K562 (cell line): ENCODE measurements at regions not wholly inside any gene's neighbourhood (a gene's known extent, or its start where the extent isn't known, plus 50 kb on each side); places are given as distances from the start of the nearest gene placed in this dataset.

ENCODE experiments used
- ATAC-seq: fragments of 200-7000 bp; cut with Tn5 transposase; 3 replicates; pipeline ENCODE4 v1.9.1; 2020; ENCODE audit warnings: moderate library complexity
- BruUV-seq: library from RNA; stranded (reverse); fragments of 400-500 nt; replicated peaks from 2 replicates; lab custom pipeline; 2021; lab: Mats Ljungman, UMichigan
- CTCF ChIA-PET: fragments of 300-600 bp; formaldehyde crosslinking; extraction: SDS; loops from one replicate; lab custom pipeline; 2021; ENCODE audit warnings: low intra/inter-chr PET ratio; lab: Yijun Ruan, JAX
- POLR2A ChIA-PET: fragments of 300-600, 350-650 bp; sonication (Branson Sonifier 250); formaldehyde crosslinking; extraction: SDS; loops from one replicate; lab custom pipeline; 2021; ENCODE audit warnings: antibody characterized with exemption, inconsistent platforms; lab: Yijun Ruan, JAX
- DNase-seq, 4 experiments: peaks; one replicate each; pipeline versions ENCODE4 v3.0.0 to v3.0.0-alpha.2; 2011 to 2018; ENCODE audit warnings: low spot score in 3 of 4, mixed read lengths in 3 of 4; ENCODE audit errors: extremely low read depth in 1 of 4
- FAIRE-seq: peaks from 2 replicates; lab custom pipeline; 2011; peaks lifted over from hg19 to GRCh38; lab: Jason Lieb, UNC
- H2AFZ ChIP-seq: 2 replicates; pipeline ENCODE4 v1.6.0; 2011; ENCODE audit warnings: low read depth, low read length, control low read depth, inconsistent platforms
- H3K27ac ChIP-seq: fragments of 200-600 bp; 3 replicates; pipeline ENCODE4 v1.8.0; 2011; ENCODE audit warnings: low read depth, mild to moderate bottlenecking, control low read depth, inconsistent platforms, low read length, moderate library complexity, mixed read lengths; ENCODE audit errors: extremely low read depth
- H3K27me3 ChIP-seq, 2 experiments: fragments of 300-600 bp in 1 of 2; 2 replicates in 1 of 2; 3 replicates in 1 of 2; pipeline versions ENCODE4 v1.6.0 to v1.8.0; 2011; ENCODE audit warnings: inconsistent platforms in 2 of 2, low read length in 2 of 2, mild to moderate bottlenecking in 1 of 2, mixed read lengths in 1 of 2, moderate library complexity in 1 of 2; ENCODE audit not compliant: control insufficient read depth in 2 of 2, insufficient read depth in 2 of 2
- H3K36me3 ChIP-seq: fragments of 300-600 bp; 3 replicates; pipeline ENCODE4 v1.8.0; 2011; ENCODE audit warnings: mild to moderate bottlenecking, low read length, inconsistent platforms; ENCODE audit not compliant: control insufficient read depth, insufficient read depth
- H3K4me1 ChIP-seq, 2 experiments: fragments of 200-600 bp in 1 of 2; replicated peaks in 1 of 2; 2 replicates in 1 of 2; 3 replicates in 1 of 2; pipeline versions ENCODE4 v1.5.1 to v1.8.0; 2011; ENCODE audit warnings: inconsistent platforms in 2 of 2, low read length in 2 of 2, mild to moderate bottlenecking in 1 of 2, mixed read lengths in 1 of 2, moderate library complexity in 1 of 2; ENCODE audit not compliant: control insufficient read depth in 2 of 2, insufficient read depth in 2 of 2
- H3K4me2 ChIP-seq: 2 replicates; pipeline ENCODE4 v1.6.1; 2011; ENCODE audit warnings: low read length, control low read depth, inconsistent platforms, mixed read lengths; ENCODE audit not compliant: insufficient read depth
- H3K4me3 ChIP-seq: fragments of 200-600 bp; sonication (generic), shearing (Covaris generic); 2 replicates; pipeline ENCODE4 v1.5.1; 2016; ENCODE audit warnings: control low read depth, inconsistent platforms
- H3K79me2 ChIP-seq: fragments of 200-600 bp; 3 replicates; pipeline ENCODE4 v1.8.0; 2011; ENCODE audit warnings: low read length, inconsistent platforms; ENCODE audit not compliant: control insufficient read depth, insufficient read depth
- H3K9ac ChIP-seq, 2 experiments: 2 replicates each; pipeline versions ENCODE4 v1.6.0 to v1.6.1; 2011; ENCODE audit warnings: low read depth in 2 of 2, low read length in 2 of 2, control low read depth in 1 of 2, inconsistent platforms in 1 of 2, mild to moderate bottlenecking in 1 of 2, mixed read lengths in 1 of 2; ENCODE audit not compliant: insufficient read depth in 1 of 2
- H3K9me1 ChIP-seq: one replicate; pipeline ENCODE4 v1.6.0; 2011; ENCODE audit warnings: inconsistent platforms, mild to moderate bottlenecking, low read length, moderate library complexity; ENCODE audit not compliant: control insufficient read depth, insufficient read depth
- H3K9me3 ChIP-seq: replicated peaks from 2 replicates; pipeline ENCODE4 v1.5.1; 2011; ENCODE audit warnings: low read depth, low read length, inconsistent platforms; ENCODE audit not compliant: control insufficient read depth, insufficient read depth
- H4K20me1 ChIP-seq: replicated peaks from 2 replicates; pipeline ENCODE4 v1.6.1; 2011; ENCODE audit warnings: low read length, inconsistent platforms, mixed read lengths; ENCODE audit not compliant: control insufficient read depth, insufficient read depth
- ARID1B ChIP-seq: fragments of 450-650 bp; IDR thresholded peaks from 2 replicates; pipeline ENCODE4 v1.6.1; 2016; ENCODE audit warnings: antibody characterized with exemption, mild to moderate bottlenecking, inconsistent platforms
- CBX1 ChIP-seq: sonication (generic); IDR thresholded peaks from 2 replicates; pipeline ENCODE4 v1.6.1; 2016; ENCODE audit warnings: antibody characterized with exemption, low read depth, mild to moderate bottlenecking
- ELK1 ChIP-seq: sonication (generic); formaldehyde crosslinking; IDR thresholded peaks from 2 replicates; pipeline ENCODE4 v1.8.1; 2022; ENCODE audit warnings: missing genetic modification reagents
- ESRRA ChIP-seq: fragments of 450-650 bp; IDR thresholded peaks from 2 replicates; pipeline ENCODE4 v1.6.1; 2014; ENCODE audit warnings: low read depth, mild to moderate bottlenecking, moderate library complexity, borderline replicate concordance
- NCOA1 ChIP-seq: fragments of 450-650 bp; IDR thresholded peaks from 2 replicates; pipeline ENCODE4 v1.6.1; 2016; ENCODE audit warnings: low read depth
- NR3C1 ChIP-seq: sonication (generic); formaldehyde crosslinking; IDR thresholded peaks from 2 replicates; pipeline ENCODE4 v1.8.1; 2022; ENCODE audit warnings: missing genetic modification reagents
- PRDM10 ChIP-seq: fragments of 450-650 bp; IDR thresholded peaks from 2 replicates; pipeline ENCODE4 v1.6.1; 2018; ENCODE audit not compliant: partially characterized antibody
- RNF2 ChIP-seq: sonication (generic); IDR thresholded peaks from 2 replicates; pipeline ENCODE4 v1.6.1; 2016
- SNIP1 ChIP-seq: fragments of 450-650 bp; IDR thresholded peaks from 2 replicates; pipeline ENCODE4 v1.7.1; 2017; ENCODE audit warnings: low read depth, mild to moderate bottlenecking
- SREBF1 ChIP-seq: fragments of 150-350 bp; IDR thresholded peaks from 2 replicates; pipeline ENCODE4 v1.6.1; 2014; ENCODE audit warnings: antibody characterized with exemption, low read depth, low read length, borderline replicate concordance
- TCF3 ChIP-seq: sonication (generic); formaldehyde crosslinking; IDR thresholded peaks from 2 replicates; pipeline ENCODE4 v1.4.0; 2020; ENCODE audit warnings: mild to moderate bottlenecking, missing genetic modification reagents
- THRA ChIP-seq: fragments of 450-650 bp; IDR thresholded peaks from 2 replicates; pipeline ENCODE4 v1.6.1; 2017; ENCODE audit warnings: mild to moderate bottlenecking, moderate library complexity
- ZFP1 ChIP-seq: fragments of 450-650 bp; formaldehyde crosslinking; IDR thresholded peaks from 2 replicates; pipeline ENCODE4 v1.4.0; 2020; ENCODE audit warnings: mild to moderate bottlenecking, mixed read lengths
- ZFP30 ChIP-seq: fragments of 250-450 bp; sonication (Bioruptor Pico); IDR thresholded peaks from 2 replicates; pipeline ENCODE4 v1.8.0; 2022; ENCODE audit warnings: moderate library complexity, mild to moderate bottlenecking, inconsistent platforms, borderline replicate concordance
- ZNF143 ChIP-seq: sonication (generic); formaldehyde crosslinking; IDR thresholded peaks from 2 replicates; pipeline ENCODE4 v1.9.0; 2022; ENCODE audit warnings: mild to moderate bottlenecking, missing genetic modification reagents
- ZNF197 ChIP-seq: fragments of 200-800 bp; sonication (Bioruptor generic); IDR thresholded peaks from 2 replicates; pipeline ENCODE4 v1.6.1; 2016; ENCODE audit warnings: low read depth, missing genetic modification characterization, missing compliant biosample characterization
- ZNF217 ChIP-seq: sonication (generic); formaldehyde crosslinking; IDR thresholded peaks from 2 replicates; pipeline ENCODE4 v1.8.0; 2022; ENCODE audit warnings: mild to moderate bottlenecking, missing genetic modification reagents
- ZNF24 ChIP-seq: fragments of 450-650 bp; IDR thresholded peaks from 2 replicates; pipeline ENCODE4 v1.6.1; 2016
- ZNF644 ChIP-seq: fragments of 200-800 bp; sonication (Bioruptor generic); IDR thresholded peaks from 2 replicates; pipeline ENCODE4 v1.6.1; 2016; ENCODE audit warnings: low read depth, missing genetic modification characterization, missing compliant biosample characterization
- WGBS: fragments of 100-300 bp; shearing (Covaris generic); methylation state at CpG from one replicate; pipeline ENCODE4 v1.1.6; 2016; ENCODE audit warnings: low coverage, mixed read lengths; ENCODE audit not compliant: insufficient coverage; ENCODE audit errors: missing lambda C conversion rate; 5-methylcytosine and 5-hydroxymethylcytosine counted together
- in situ Hi-C: fragments of 300-500 bp; cut with MboI; formaldehyde crosslinking; loops from 4 replicates; pipeline ENCODE4 v1.15.0; 2018; ENCODE audit warnings: inconsistent platforms, mixed read lengths
- intact Hi-C: fragments of 100-400 bp; cut with micrococcal nuclease; formaldehyde crosslinking; loops from 2 replicates; pipeline ENCODE4 v1.14.2; 2022

GRCh38 chr2:17133052-17133671 lies 385.1 kb downstream of the RAD51AP2 start:
- H2AFZ ChIP-seq = peak overlapping the region; percentile 77
- no peaks in the 10 kb centered on the region for H3K9me3 ChIP-seq
- no peaks in the 10 kb centered on the region for H3K79me2 ChIP-seq
- H3K4me1 ChIP-seq = peaks cover 0 to 17% of the 10 kb centered on the region in 2 experiments; a peak in 2 of 5 replicates
- peak; percentile 85 for FAIRE-seq
- H4K20me1 ChIP-seq = no peaks in the 10 kb centered on the region
- in situ Hi-C loops (no loop called here), intact Hi-C loops (no loop called here)
- H3K4me2 ChIP-seq = peak overlapping the region; percentile 59
- no peaks in the 10 kb centered on the region for H3K9me1 ChIP-seq
- no peak overlapping the region for H3K4me3 ChIP-seq
- peak; percentile 85 for ATAC-seq
- peak overlapping the region; percentile 76 for H3K27ac ChIP-seq
- peak in 2 of 4 experiments; percentile 54 to 82 for DNase-seq
- ChIA-PET POLR2A (interaction anchor here (1.0 kb wide), 2 partner anchors 9 to 10 kb away, joined by 3 to 5 read pairs; no protein-coding TSS in a partner anchor), CTCF (no interaction called here)
- no TSS peak for BruUV-seq
- no peaks in the 10 kb centered on the region for H3K27me3 ChIP-seq
- H3K9ac ChIP-seq = peak overlapping the region in 1 of 2 experiments; percentile 42; a peak in 2 of 4 replicates
- WGBS = 2% methylated on average over 6 of the region's 6 CpGs
- no peaks in the 10 kb centered on the region for H3K36me3 ChIP-seq
- TF ChIP-seq RNF2 (peak; percentile 69), PRDM10 (no peak), ESRRA (peak; percentile 34; the same call in 1 of the 2 replicates), ZNF197 (no peak), ELK1 (CRISPR knock-in tag) (no peak), ZNF143 (CRISPR knock-in tag) (no peak), ZFP30 (no peak), CBX1 (no peak), NCOA1 (0 out of 2 replicates have a peak, but pooled peaks have one; percentile 14), ZNF217 (no peak), ARID1B (peak; percentile 90), ZFP1 (CRISPR knock-in tag) (no peak), ZNF644 (tag) (no peak), TCF3 (peak; percentile 92), SREBF1 (no peak), THRA (no peak), ZNF24 (no peak), SNIP1 (no peak), NR3C1 (CRISPR knock-in tag) (no peak)
